ENCODE measurements at regions not wholly inside any gene's neighbourhood (a gene's known extent, or its start where the extent isn't known, plus 50 kb on each side); places are given as distances from the start of the nearest gene placed in this dataset.

- TF ChIP-seq, protein P1, sequence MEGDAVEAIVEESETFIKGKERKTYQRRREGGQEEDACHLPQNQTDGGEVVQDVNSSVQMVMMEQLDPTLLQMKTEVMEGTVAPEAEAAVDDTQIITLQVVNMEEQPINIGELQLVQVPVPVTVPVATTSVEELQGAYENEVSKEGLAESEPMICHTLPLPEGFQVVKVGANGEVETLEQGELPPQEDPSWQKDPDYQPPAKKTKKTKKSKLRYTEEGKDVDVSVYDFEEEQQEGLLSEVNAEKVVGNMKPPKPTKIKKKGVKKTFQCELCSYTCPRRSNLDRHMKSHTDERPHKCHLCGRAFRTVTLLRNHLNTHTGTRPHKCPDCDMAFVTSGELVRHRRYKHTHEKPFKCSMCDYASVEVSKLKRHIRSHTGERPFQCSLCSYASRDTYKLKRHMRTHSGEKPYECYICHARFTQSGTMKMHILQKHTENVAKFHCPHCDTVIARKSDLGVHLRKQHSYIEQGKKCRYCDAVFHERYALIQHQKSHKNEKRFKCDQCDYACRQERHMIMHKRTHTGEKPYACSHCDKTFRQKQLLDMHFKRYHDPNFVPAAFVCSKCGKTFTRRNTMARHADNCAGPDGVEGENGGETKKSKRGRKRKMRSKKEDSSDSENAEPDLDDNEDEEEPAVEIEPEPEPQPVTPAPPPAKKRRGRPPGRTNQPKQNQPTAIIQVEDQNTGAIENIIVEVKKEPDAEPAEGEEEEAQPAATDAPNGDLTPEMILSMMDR (IDR thresholded peaks at IDR 0.05), result no peak
- TF ChIP-seq ZFX (IDR thresholded peaks at IDR 0.05; ENCODE audit: borderline replicate concordance), result no peak
These were observed 87.1 kb upstream of the OPCML start for GRCh38 chr11:133619397-133619796.
